AG04449 (cell line): ENCODE measurements at regions not wholly inside any gene's neighbourhood (a gene's known extent, or its start where the extent isn't known, plus 50 kb on each side); places are given as distances from the start of the nearest gene placed in this dataset.

ENCODE experiments used
- CTCF ChIA-PET: fragments of 350-600 bp; formaldehyde crosslinking; extraction: SDS; loops from one replicate; lab custom pipeline; 2021; ENCODE audit warnings: antibody characterized with exemption; lab: Yijun Ruan, JAX
- POLR2A ChIA-PET: fragments of 400-600, 350-600 bp; formaldehyde crosslinking; extraction: SDS; loops from one replicate; lab custom pipeline; 2020; ENCODE audit warnings: antibody characterized with exemption, inconsistent platforms; lab: Yijun Ruan, JAX
- DNase-seq: peaks from one replicate; pipeline ENCODE4 v3.0.0-alpha.2; 2010; ENCODE audit warnings: low read depth, low spot score
- H3K4me3 ChIP-seq: 2 replicates; pipeline ENCODE4 v1.5.1; 2011; ENCODE audit warnings: low read depth, mild to moderate bottlenecking, control low read depth, low read length
- CTCF ChIP-seq: IDR thresholded peaks from one replicate; pipeline ENCODE4 v1.5.1; 2011; ENCODE audit warnings: mild to moderate bottlenecking, moderate library complexity, low read length, control low read depth, inconsistent platforms; ENCODE audit not compliant: insufficient read depth; ENCODE audit errors: missing control alignments

GRCh38 chr14:84454114-84454513 lies 1075.8 kb upstream of the FLRT2 start:
- no peak overlapping the region for H3K4me3 ChIP-seq
- ChIA-PET POLR2A (no interaction called here), CTCF (no interaction called here)
- TF ChIP-seq CTCF = no peak
- no peak for DNase-seq

GRCh38 chr14:84456946-84457345 lies 1073.0 kb upstream of the FLRT2 start:
- POLR2A ChIA-PET = no interaction called here

GRCh38 chr14:84458881-84459280 lies 1071.1 kb upstream of the FLRT2 start:
- POLR2A ChIA-PET = no interaction called here
- CTCF ChIA-PET = no interaction called here
- DNase-seq = no peak
- no peak for TF ChIP-seq CTCF
- no peak overlapping the region for H3K4me3 ChIP-seq

More at GRCh38 chr14:84456946-84457345, 1073.0 kb upstream of the FLRT2 start:
- CTCF ChIA-PET = no interaction called here
- H3K4me3 ChIP-seq = no peak overlapping the region
- DNase-seq = no peak
- no peak for TF ChIP-seq CTCF

GRCh38 chr14:84465880-84466279 lies 1064.1 kb upstream of the FLRT2 start:
- no peak overlapping the region for H3K4me3 ChIP-seq
- POLR2A ChIA-PET = no interaction called here
- DNase-seq = no peak
- no peak for TF ChIP-seq CTCF
- CTCF ChIA-PET = no interaction called here

- ChIA-PET POLR2A (no interaction called here), CTCF (no interaction called here)
- DNase-seq = no peak
- TF ChIP-seq CTCF = no peak
- no peak overlapping the region for H3K4me3 ChIP-seq
Observed at GRCh38 chr14:84468153-84468552, 1061.8 kb upstream of the FLRT2 start.

- ChIA-PET POLR2A (no interaction called here), CTCF (interaction anchor here (0.6 kb wide), 1 partner anchor 16 kb away, joined by 3 read pairs; no protein-coding TSS in a partner anchor)
- DNase-seq = no peak
- H3K4me3 ChIP-seq = no peak overlapping the region
- no peak for TF ChIP-seq CTCF
Observed at GRCh38 chr14:84477996-84478395, 1051.9 kb upstream of the FLRT2 start.
